ENCODE measurements at regions not wholly inside any gene's neighbourhood (a gene's known extent, or its start where the extent isn't known, plus 50 kb on each side); places are given as distances from the start of the nearest gene placed in this dataset.

GRCh38 chr4:38313175-38313574, 350.8 kb upstream of the KLF3 start:
- DNase-seq: no peak

DNA sequence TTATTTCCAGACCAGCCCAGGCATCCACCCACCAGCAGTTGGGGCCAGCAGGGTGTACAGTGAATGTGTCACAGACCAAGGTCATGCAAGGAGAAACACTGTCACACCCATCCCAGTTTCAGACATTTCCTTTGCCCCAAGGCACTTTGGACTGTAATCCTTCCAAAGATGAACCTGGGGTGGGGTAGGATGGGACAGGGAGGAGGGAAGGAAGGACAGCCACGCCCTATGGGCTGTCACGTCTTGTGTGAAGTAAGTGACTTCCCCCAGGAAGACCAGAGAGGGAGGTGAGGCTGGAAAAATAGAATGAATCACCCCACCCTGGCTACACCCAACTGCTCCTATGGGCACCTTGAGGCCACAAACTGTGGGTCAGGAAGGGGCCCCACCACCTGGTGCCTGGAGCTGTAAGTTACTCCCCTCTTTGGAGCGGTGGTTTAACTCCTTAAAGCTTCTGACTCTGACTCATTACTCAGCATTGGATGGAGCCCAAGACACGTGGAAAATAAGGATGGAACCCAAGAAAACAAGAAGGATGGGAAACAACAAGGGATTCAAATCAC, 349.9 kb upstream of the KLF3 start:
- DNase-seq: no peak

GRCh38 chr4:38314663-38315062, 349.3 kb upstream of the KLF3 start:
- DNase-seq: no peak

- DNase-seq: no peak
These were observed 348.7 kb upstream of the KLF3 start for GRCh38 chr4:38315286-38315685.

DNA sequence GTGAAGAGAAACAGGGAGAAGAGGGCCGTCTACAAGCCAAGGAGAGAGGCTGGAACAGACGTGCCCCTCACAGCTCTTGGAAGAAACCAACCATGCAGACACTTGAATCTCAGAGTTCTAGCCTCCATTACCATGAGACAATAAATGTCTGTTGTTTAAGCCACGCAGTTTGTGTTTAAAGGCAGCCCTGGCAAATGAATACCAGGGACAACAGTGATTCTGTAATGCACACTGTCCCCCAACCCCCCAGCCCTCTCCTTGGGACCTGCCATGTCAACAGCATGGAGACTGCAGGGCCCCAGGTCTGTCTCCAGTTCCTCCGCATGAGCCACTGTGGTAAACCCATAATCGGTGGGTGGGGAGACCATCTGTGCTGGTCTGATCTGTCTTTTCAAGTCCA, 348.0 kb upstream of the KLF3 start:
- DNase-seq: no peak

DNA sequence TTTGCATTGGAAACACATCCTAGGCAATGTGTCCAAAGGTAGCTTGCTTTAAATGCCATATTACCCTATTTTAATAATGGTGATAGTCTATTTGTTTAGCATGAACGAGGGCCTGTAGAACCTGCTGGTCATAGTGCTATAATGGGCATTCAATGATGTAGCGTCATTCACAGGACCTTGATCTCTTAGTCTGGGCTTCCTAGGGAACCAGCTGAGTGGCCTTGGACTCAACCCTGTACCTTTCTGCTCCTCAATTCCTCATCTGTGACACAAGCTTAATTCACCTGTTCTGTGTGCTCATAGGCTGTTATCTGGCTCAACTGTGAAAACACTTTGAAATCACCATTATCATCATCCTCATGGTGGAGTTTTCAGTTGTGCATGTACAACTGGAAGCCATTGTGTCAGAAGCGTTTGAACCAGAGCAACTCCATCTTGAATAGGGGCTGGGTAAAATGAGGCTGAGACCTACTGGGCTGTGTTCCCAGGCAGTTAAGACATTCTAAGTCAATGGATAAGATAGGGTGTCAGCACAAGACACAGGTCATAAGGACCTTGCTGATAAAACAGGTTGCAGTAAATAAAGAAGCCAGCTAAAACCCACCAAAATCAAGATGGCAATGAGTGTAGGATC, 346.8 kb upstream of the KLF3 start:
- DNase-seq: no peak

DNA sequence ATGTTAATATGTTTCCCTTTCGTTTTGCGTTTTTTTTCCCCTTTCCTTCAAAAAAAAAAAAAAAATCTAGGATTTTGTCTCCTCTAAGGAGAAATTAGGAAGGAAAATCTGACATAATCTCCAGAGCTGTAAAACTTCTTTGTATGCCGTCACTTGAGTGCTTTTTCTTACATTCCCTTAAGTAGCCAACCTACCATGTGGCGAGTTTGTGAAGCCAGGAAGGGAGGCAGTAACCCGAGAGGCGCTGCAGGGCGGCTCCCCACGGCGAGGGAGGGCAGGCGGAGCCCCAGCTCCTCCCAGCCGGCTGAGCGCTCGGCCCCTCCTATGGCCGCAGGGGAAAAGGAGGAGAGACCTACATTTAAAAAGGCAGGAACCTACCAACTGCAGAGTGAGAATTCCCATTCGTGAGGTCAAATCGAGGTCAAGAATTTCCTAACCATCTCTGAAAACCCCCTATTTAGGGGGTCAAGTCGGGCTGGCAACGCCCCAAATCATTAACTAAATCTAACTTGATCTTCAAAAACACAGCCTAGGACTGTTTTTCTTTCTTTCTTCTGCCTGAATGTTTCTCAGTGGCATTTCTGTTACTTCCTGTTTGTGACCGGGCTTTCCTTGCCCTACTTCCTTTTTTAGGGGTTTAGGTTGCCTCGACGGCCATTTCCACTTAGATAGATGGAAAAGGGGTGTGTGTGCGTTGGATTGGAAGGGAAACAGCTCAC, 345.1 kb upstream of the KLF3 start:
- peak in 10 of 14 donors; percentile 30 to 78 (median 69) for DNase-seq

DNA sequence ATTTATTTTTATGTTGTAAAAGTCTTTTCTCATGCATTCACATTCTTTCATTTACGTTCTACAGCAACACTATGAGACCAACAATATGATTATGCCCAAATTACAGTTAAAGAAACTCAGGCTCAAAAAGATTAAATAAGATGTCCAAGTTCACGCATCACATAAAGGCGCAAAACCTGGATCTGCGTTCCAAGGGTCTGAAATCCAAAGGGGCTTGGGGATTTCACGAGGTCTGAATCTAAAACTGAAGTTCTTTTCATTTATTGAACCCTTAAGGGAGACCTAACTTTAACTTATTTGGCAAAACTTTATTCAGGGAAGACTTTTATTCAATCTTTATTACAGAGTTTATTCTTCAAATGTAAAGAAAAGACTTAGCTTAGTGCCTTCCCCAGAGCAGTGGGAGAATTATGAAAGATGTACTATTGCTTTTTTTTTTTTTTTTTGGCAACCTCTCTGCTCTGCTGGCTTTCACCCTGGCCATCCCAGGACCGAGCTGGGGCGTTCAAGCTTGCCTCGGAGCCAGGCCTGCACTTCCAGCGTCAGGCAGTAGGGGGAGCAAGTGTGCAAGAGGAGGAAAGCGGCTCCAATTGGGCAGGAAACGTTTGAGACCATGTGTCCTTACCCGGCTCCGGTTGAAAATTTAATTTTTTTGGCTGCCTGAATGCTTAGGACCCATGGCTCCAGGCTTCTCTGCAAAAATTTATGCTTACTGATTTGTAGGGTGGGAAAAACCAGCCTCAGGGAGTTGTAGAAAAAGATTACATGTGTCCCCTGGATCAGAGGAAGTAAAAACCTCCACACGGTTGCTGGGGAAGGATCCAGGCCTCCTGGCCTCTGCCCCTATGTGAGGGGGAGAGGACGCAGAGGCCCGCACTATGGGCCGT, 344.3 kb upstream of the KLF3 start:
- DNase-seq: peak; percentile 19 to 93 (median 78)

DNA sequence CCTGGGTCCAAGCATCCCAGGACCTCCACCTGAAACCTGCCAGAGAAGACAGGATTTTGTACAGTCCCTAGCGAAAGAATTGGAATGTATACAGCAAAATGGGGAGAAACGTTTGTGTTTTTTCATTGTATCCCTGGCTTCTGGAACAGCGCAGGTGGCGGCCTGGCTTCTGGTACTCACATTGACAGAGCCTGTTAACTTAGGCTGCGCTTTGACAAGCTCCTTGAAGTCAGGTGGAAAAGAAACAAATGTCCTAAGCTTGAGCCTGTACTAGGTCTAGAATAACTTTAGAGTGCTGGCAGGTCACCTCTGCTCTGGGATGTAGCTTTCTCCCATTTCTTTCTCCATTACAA, 343.7 kb upstream of the KLF3 start:
- no peak for DNase-seq

- no peak for DNase-seq
These were observed 343.2 kb upstream of the KLF3 start for GRCh38 chr4:38320833-38321232.

DNA sequence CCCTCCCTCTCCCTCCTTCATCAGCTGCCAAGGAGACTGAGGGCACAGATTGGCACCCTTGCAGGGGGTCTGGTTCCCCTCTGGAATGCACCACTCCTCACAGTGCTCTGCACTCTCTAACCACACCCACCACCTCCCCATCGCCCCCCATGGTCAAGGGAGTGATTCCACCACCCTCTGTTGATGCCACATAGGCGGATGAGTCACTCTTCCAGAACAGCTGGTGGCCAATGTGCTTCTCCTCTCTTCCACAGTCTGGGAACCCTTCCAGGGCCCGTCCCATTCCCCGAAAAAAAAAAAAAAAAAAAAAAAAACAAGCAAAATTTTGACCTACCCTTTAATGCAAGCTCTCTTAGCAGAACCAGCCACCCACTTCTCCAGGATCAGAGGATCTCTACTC, 341.3 kb upstream of the KLF3 start:
- no peak for DNase-seq

- no peak for DNase-seq
These were observed 340.8 kb upstream of the KLF3 start for GRCh38 chr4:38323141-38323641.

DNA sequence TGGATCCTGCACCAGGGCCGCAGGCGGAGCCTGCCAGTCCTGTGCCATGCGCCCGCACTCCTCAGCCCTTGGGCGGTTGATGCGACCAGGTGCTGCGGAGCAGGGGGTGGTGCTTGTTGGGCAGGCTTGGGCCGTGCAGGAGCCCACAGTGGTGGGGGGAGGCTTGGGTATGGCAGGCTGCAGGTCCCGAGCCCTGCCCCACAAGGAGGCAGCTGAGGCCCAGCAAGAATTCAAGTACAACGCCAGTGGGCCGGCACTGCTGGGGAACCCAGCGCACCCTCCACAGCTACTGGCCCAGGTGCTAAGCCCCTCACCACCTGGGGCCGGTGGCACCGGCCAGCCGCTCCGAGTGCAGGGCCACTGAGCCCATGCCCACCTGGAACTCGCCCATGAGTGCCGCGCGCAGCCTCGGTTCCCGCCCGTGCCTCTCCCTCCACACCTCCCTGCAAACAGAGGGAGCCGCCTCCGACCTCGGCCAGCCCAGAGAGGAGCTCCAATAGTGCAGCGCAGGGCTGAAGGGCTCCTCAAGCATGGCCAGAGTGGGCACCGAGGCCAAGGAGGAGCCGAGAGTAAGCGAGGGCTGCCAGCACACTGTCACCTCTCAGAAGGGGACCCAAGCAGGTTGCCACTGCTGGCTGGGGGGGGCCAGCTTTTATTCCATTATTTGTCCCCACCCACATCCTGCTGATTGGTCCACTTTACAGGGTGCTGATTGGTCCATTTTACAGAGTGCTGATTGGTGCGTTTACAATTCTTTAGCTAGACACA, 339.0 kb upstream of the KLF3 start:
- DNase-seq: no peak

DNA sequence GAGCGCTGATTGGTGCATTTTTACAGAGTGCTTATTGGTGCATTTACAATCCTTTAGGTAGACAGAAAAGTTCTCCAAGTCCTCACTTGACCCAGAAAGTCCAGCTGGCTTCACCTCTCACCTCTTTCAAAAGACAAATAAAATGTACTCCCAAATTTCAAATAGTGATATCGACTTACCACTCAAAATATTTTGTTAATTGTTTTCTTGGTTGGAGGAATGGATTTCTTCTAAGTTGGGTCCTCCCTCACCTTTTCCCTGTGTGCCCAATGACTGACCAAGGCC, 338.4 kb upstream of the KLF3 start:
- no peak for DNase-seq

GRCh38 chr4:38326499-38326898, 337.5 kb upstream of the KLF3 start:
- no peak for DNase-seq

GRCh38 chr4:38327174-38327573, 336.8 kb upstream of the KLF3 start:
- no peak for DNase-seq

DNA sequence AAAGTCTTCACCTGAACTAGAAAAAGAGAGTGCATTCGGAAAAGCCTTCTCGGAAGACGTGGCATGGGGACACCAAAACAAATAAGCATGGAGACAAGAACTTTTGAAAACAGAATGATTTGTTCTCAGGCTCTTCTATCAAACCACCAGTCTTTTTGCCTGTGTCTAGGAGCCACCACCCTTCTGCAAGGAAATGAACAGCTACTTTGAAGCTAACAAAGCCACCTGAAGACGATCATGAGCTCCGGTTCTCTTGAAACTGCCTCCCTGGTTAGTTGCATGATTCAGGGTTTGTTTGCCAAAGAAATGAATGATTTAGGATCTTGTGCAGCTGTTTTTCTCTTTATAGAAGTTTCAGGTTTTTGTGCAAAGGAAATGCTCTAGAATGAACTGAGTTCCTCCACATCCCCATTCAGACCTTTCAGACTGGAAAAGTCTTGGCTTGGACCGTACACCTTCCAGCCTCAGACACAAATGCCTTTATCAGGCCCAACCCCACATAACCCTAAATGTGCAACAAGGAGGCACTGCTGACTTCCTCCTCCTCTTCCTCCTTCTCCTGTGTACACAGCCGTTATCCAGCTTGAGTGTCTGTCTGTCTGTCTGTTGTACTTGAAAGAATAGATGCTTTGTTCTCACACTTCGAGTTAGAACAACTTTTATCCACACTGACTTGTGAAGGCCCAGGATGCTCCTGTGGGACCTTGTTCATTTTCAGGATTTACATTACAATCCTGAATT, 334.8 kb upstream of the KLF3 start:
- DNase-seq: no peak

- no peak for DNase-seq
These were observed 333.7 kb upstream of the KLF3 start for GRCh38 chr4:38330321-38330720.

GRCh38 chr4:38330936-38331335, 333.1 kb upstream of the KLF3 start:
- no peak for DNase-seq

DNA sequence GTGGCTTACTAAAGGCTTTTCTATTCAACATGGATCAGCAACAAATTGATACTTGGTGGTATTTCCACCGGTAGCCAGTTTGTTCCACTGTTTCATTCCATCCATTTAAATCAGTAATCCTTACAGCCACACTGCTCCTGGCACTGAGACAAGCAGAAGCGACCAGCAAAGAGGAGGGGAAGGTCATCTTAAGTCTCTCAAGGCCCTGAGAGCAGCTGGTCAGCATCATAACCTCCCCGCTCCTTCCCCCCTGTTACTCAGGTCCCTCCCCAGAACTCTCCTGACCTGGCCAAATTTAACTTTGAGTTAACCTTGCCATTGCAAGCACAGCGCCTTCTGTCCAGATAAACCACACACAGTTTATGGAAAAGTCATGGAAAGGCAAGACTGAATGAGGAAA, 331.3 kb upstream of the KLF3 start:
- no peak for DNase-seq

DNA sequence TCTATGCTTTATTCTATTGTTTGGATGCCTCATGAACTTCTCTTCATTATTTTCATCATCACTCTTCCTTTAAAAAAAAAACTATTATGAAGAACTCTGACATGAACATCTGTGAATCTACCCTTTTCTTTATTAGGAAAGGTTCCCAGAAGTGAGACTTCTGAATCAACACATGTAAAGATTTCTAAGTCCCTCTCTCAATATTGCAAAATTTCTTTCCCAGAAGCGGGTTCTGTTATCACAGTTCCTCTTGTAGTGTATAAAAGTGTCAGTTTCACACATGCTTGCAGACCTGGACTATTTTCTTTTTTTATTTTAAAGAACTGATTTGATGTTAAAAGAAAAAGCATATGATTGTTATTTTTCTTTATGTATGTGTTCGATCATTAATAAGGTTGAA, 330.8 kb upstream of the KLF3 start:
- no peak for DNase-seq

GRCh38 chr4:38334791-38335190, 329.2 kb upstream of the KLF3 start:
- DNase-seq: no peak
